WTC11 (cell line): ENCODE measurements at regions not wholly inside any gene's neighbourhood (a gene's known extent, or its start where the extent isn't known, plus 50 kb on each side); places are given as distances from the start of the nearest gene placed in this dataset.

Source experiments
- ATAC-seq: fragments of 200-7000 bp; cut with Tn5 transposase; 2 replicates; pipeline ENCODE4 v1.10.0; 2021; ENCODE audit warnings: mild to moderate bottlenecking, moderate library complexity
- CTCF ChIA-PET: fragments of 300-600 bp; sonication (Branson Sonifier 250); formaldehyde crosslinking; loops from one replicate; lab custom pipeline; 2021; ENCODE audit warnings: antibody characterized with exemption; lab: Charles Lee
- POLR2A ChIA-PET: fragments of 350-600 bp; sonication (Branson Sonifier 250); formaldehyde crosslinking; loops from one replicate; lab custom pipeline; 2021; ENCODE audit warnings: antibody characterized with exemption; lab: Charles Lee
- DNase-seq: peaks from one replicate; pipeline ENCODE4 v3.0.0; 2021; ENCODE audit warnings: low spot score
- H3K27ac Mint-ChIP-seq: 2 replicates; pipeline ENCODE4 v1.8.0; 2021; ENCODE audit warnings: mixed read lengths
- H3K27me3 Mint-ChIP-seq: 2 replicates; pipeline ENCODE4 v1.8.0; 2021; ENCODE audit warnings: low read depth, mild to moderate bottlenecking, moderate library complexity, mixed read lengths
- H3K36me3 Mint-ChIP-seq: 2 replicates; pipeline ENCODE4 v1.8.0; 2021; ENCODE audit warnings: mixed read lengths
- H3K4me1 Mint-ChIP-seq: 2 replicates; pipeline ENCODE4 v1.8.0; 2022; ENCODE audit warnings: mixed read lengths
- H3K4me3 Mint-ChIP-seq: 2 replicates; pipeline ENCODE4 v1.8.0; 2021; ENCODE audit warnings: mild to moderate bottlenecking, moderate library complexity, mixed read lengths
- H3K9me3 Mint-ChIP-seq: 2 replicates; pipeline ENCODE4 v1.8.0; 2021; ENCODE audit warnings: mixed read lengths
- AR ChIP-seq: fragments of 250-450 bp; sonication (Bioruptor Pico); IDR thresholded peaks from 2 replicates; pipeline ENCODE4 v1.9.0; 2021; ENCODE audit warnings: mild to moderate bottlenecking
- CDX4 ChIP-seq: fragments of 250-450 bp; sonication (Bioruptor Pico); IDR thresholded peaks from 2 replicates; pipeline ENCODE4 v1.9.0; 2021; ENCODE audit warnings: moderate library complexity, mild to moderate bottlenecking, inconsistent platforms, borderline replicate concordance
- CREM ChIP-seq: sonication (generic); formaldehyde crosslinking; IDR thresholded peaks from 2 replicates; pipeline ENCODE4 v1.8.1; 2022; ENCODE audit warnings: mild to moderate bottlenecking, missing genetic modification reagents, moderate library complexity
- ELF4 ChIP-seq: sonication (generic); formaldehyde crosslinking; IDR thresholded peaks from 2 replicates; pipeline ENCODE4 v1.8.1; 2022; ENCODE audit warnings: low read depth, mild to moderate bottlenecking, moderate library complexity, missing genetic modification reagents
- ETV6 ChIP-seq: sonication (generic); formaldehyde crosslinking; IDR thresholded peaks from 2 replicates; pipeline ENCODE4 v1.8.1; 2022; ENCODE audit warnings: mild to moderate bottlenecking, missing genetic modification reagents
- FOXK1 ChIP-seq: sonication (generic); formaldehyde crosslinking; IDR thresholded peaks from 2 replicates; pipeline ENCODE4 v1.8.0; 2022; ENCODE audit warnings: mild to moderate bottlenecking, moderate library complexity, missing genetic modification reagents
- FOXP4 ChIP-seq: sonication (generic); formaldehyde crosslinking; IDR thresholded peaks from 2 replicates; pipeline ENCODE4 v1.8.0; 2022; ENCODE audit warnings: mild to moderate bottlenecking, missing genetic modification reagents
- GTF2I ChIP-seq: fragments of 250-450 bp; sonication (Bioruptor Pico); conservative IDR thresholded peaks from 2 replicates; pipeline ENCODE4 v1.4.0; 2021; ENCODE audit warnings: mild to moderate bottlenecking
- JUN ChIP-seq: sonication (generic); formaldehyde crosslinking; IDR thresholded peaks from 2 replicates; pipeline ENCODE4 v1.8.0; 2023; ENCODE audit warnings: mild to moderate bottlenecking, missing genetic modification reagents
- MYBL2 ChIP-seq: sonication (generic); formaldehyde crosslinking; IDR thresholded peaks from 2 replicates; pipeline ENCODE4 v1.8.1; 2023; ENCODE audit warnings: mild to moderate bottlenecking, moderate library complexity, missing genetic modification reagents
- SOX15 ChIP-seq: fragments of 250-450 bp; sonication (Bioruptor Pico); IDR thresholded peaks from 2 replicates; pipeline ENCODE4 v1.9.0; 2021; ENCODE audit warnings: mild to moderate bottlenecking
- SP1 ChIP-seq: sonication (generic); formaldehyde crosslinking; conservative IDR thresholded peaks from 2 replicates; pipeline ENCODE4 v1.8.1; 2022; ENCODE audit warnings: missing genetic modification reagents
- TP53 ChIP-seq: sonication (generic); formaldehyde crosslinking; IDR thresholded peaks from 2 replicates; pipeline ENCODE4 v1.8.1; 2023; ENCODE audit warnings: mild to moderate bottlenecking, missing genetic modification reagents
- ZNF219 ChIP-seq: sonication (generic); formaldehyde crosslinking; IDR thresholded peaks from 2 replicates; pipeline ENCODE4 v1.8.0; 2023; ENCODE audit warnings: missing genetic modification reagents, mild to moderate bottlenecking, borderline replicate concordance
- ZNF232 ChIP-seq: sonication (generic); formaldehyde crosslinking; IDR thresholded peaks from 2 replicates; pipeline ENCODE4 v1.8.0; 2022; ENCODE audit warnings: mild to moderate bottlenecking, missing genetic modification reagents
- ZNF317 ChIP-seq: sonication (generic); formaldehyde crosslinking; IDR thresholded peaks from 2 replicates; pipeline ENCODE4 v1.8.1; 2023; ENCODE audit warnings: low read depth, mild to moderate bottlenecking, moderate library complexity, missing genetic modification reagents, borderline replicate concordance
- ZNF512 ChIP-seq: sonication (generic); formaldehyde crosslinking; IDR thresholded peaks from 2 replicates; pipeline ENCODE4 v1.8.1; 2022; ENCODE audit warnings: missing genetic modification reagents, borderline replicate concordance
- TF ChIP-seq, protein P1 (sequence below): sonication (generic); formaldehyde crosslinking; IDR thresholded peaks from 2 replicates; pipeline ENCODE4 v1.8.1; 2022; ENCODE audit warnings: mild to moderate bottlenecking, missing genetic modification reagents, moderate library complexity, borderline replicate concordance

DNA sequence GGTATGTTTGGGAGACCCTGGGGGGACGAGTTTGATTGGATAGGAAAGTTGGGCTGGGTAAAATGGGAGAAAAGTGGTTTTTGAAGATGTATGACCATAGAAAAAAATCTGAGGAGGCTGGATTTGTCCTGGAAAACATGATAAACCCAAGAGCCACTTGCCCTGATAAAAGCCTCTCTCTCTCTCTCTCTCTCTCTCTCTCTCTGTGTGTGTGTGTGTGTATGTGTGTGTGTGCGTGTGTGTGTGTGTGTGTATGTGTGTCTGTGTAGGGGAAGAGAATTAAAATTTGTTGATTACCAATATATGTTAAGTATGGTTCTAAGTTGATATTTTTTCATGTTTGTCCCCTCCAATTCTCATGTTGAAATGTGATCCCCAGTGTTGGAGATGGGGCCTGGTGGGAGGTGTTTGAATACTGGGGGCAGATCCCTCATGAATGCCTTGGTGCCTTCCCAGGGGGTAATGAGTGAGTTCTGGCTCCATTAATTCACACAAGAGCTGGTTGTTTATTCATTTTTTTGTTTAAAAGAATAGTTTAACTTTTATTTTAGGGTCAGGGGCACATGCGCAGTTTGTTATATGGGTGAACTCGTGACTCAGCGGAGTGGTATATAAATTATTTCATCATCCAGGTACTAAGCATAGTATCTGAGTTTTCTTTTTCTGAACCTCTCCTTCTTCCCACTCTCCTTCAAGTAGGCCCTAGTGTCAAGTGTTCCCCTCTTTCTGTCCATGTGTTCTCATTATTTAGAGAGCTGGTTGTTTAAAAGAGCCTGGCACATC lies 208.8 kb downstream of the TFAP2B start (continued):
- TF ChIP-seq, protein P1, sequence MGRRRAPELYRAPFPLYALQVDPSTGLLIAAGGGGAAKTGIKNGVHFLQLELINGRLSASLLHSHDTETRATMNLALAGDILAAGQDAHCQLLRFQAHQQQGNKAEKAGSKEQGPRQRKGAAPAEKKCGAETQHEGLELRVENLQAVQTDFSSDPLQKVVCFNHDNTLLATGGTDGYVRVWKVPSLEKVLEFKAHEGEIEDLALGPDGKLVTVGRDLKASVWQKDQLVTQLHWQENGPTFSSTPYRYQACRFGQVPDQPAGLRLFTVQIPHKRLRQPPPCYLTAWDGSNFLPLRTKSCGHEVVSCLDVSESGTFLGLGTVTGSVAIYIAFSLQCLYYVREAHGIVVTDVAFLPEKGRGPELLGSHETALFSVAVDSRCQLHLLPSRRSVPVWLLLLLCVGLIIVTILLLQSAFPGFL: no peak
- TF ChIP-seq MYBL2 (CRISPR knock-in tag) (no peak), ELF4 (CRISPR knock-in tag) (no peak)
- TF ChIP-seq, all 79 proteins: peak for 0

GRCh38 chr6:51028276-51028675 lies 209.6 kb downstream of the TFAP2B start:
- no peak overlapping the region for H3K27ac Mint-ChIP-seq
- ChIA-PET CTCF (no interaction called here), POLR2A (no interaction called here)
- no peak for DNase-seq
- H3K36me3 Mint-ChIP-seq: no peaks in the 10 kb centered on the region
- TF ChIP-seq ZNF232 (CRISPR knock-in tag): no peak
- TF ChIP-seq JUN: no peak
- no peak for TF ChIP-seq SP1
- TF ChIP-seq GTF2I (CRISPR knock-in tag): no peak
- no peak for TF ChIP-seq FOXK1 (CRISPR knock-in tag)
- TF ChIP-seq MYBL2 (CRISPR knock-in tag): no peak
- TF ChIP-seq TP53 (CRISPR knock-in tag): no peak
- TF ChIP-seq ZNF219 (CRISPR knock-in tag): no peak
- no peak for TF ChIP-seq ZNF512 (CRISPR knock-in tag)
- TF ChIP-seq CDX4 (CRISPR knock-in tag): no peak
- no peak for TF ChIP-seq ZNF317 (CRISPR knock-in tag)
- no peak for TF ChIP-seq SOX15 (CRISPR knock-in tag)
- no peak for TF ChIP-seq FOXP4 (CRISPR knock-in tag)
- no peak for TF ChIP-seq CREM
- TF ChIP-seq AR (CRISPR knock-in tag): no peak
- no peak for TF ChIP-seq ETV6 (CRISPR knock-in tag)
- no peak for ATAC-seq
- H3K4me1 Mint-ChIP-seq: peaks cover 20% of the 10 kb centered on the region
- no peak overlapping the region for H3K4me3 Mint-ChIP-seq
- 0 out of 2 replicates have a peak, but pooled peaks cover 3% of the 10 kb centered on the region for H3K9me3 Mint-ChIP-seq
- peaks cover 3% of the 10 kb centered on the region; the same call in 1 of the 2 replicates for H3K27me3 Mint-ChIP-seq
